ENCODE measurements at regions not wholly inside any gene's neighbourhood (a gene's known extent, or its start where the extent isn't known, plus 50 kb on each side); places are given as distances from the start of the nearest gene placed in this dataset.

- TF ChIP-seq EZH2 (IDR thresholded peaks at IDR 0.05; ENCODE audit: borderline replicate concordance, low read length) (no peak), CTCF (conservative IDR thresholded peaks at IDR 0.05 in 1 of 2, IDR thresholded peaks at IDR 0.05 in 1 of 2; ENCODE audit: extremely low read depth in 1 of 2, insufficient read depth in 1 of 2, low read depth in 1 of 2, low read length in 2 of 2) (no peak)
Observed at GRCh38 chr13:97621025-97621424, 187.1 kb downstream of the RAP2A start.
